ENCODE measurements at regions not wholly inside any gene's neighbourhood (a gene's known extent, or its start where the extent isn't known, plus 50 kb on each side); places are given as distances from the start of the nearest gene placed in this dataset.

- no peak for DNase-seq
- intact Hi-C loops (cut with DNase I) = no loop called here
Measured at GRCh38 chr13:78830508-78830907, 171.6 kb upstream of the OBI1 start.

- intact Hi-C loops (cut with DNase I) = no loop called here
Measured at GRCh38 chr13:78829821-78830220, 170.9 kb upstream of the OBI1 start.

GRCh38 chr13:78827471-78827870 is 168.5 kb upstream of the OBI1 start:
- intact Hi-C loops (cut with DNase I) = no loop called here
- peak in 1 of 42 donors; percentile 5 for DNase-seq

More at GRCh38 chr13:78829821-78830220, 170.9 kb upstream of the OBI1 start:
- no peak for DNase-seq

- intact Hi-C loops (cut with DNase I) = no loop called here
- DNase-seq = no peak
Measured at GRCh38 chr13:78826936-78827335, 168.0 kb upstream of the OBI1 start.

- intact Hi-C loops (cut with DNase I) = no loop called here
- DNase-seq = no peak
Measured at GRCh38 chr13:78826312-78826711, 167.4 kb upstream of the OBI1 start.

- intact Hi-C loops (cut with DNase I) = no loop called here
- no peak for DNase-seq
Measured at GRCh38 chr13:78820541-78820940, 161.6 kb upstream of the OBI1 start.

GRCh38 chr13:78816592-78816991 is 157.6 kb upstream of the OBI1 start:
- no peak for DNase-seq
- intact Hi-C loops (cut with DNase I) = no loop called here

GRCh38 chr13:78816154-78816553 is 157.2 kb upstream of the OBI1 start:
- intact Hi-C loops (cut with DNase I) = no loop called here
- DNase-seq = no peak

- intact Hi-C loops (cut with DNase I) = no loop called here
- no peak for DNase-seq
Measured at GRCh38 chr13:78806457-78806856, 147.5 kb upstream of the OBI1 start.

- no peak for DNase-seq
- intact Hi-C loops (cut with DNase I) = no loop called here
Measured at GRCh38 chr13:78802912-78803311, 144.0 kb upstream of the OBI1 start.

- DNase-seq = peak in 8 of 42 donors; percentile 3 to 25 (median 10)
- intact Hi-C loops (cut with DNase I) = no loop called here
Measured at GRCh38 chr13:78787190-78787589, 128.2 kb upstream of the OBI1 start.

- intact Hi-C loops (cut with DNase I) = no loop called here
- DNase-seq = no peak
Measured at GRCh38 chr13:78786459-78786858, 127.5 kb upstream of the OBI1 start.

- no peak for DNase-seq
- intact Hi-C loops (cut with DNase I) = no loop called here
Measured at GRCh38 chr13:78785764-78786163, 126.8 kb upstream of the OBI1 start.

GRCh38 chr13:78784014-78784750 is 125.2 kb upstream of the OBI1 start:
- no peak for DNase-seq
- intact Hi-C loops (cut with DNase I) = no loop called here

- intact Hi-C loops (cut with DNase I) = no loop called here
Measured at GRCh38 chr13:78780708-78781107, 121.8 kb upstream of the OBI1 start.

GRCh38 chr13:78779608-78780007 is 120.7 kb upstream of the OBI1 start:
- DNase-seq = no peak
- intact Hi-C loops (cut with DNase I) = no loop called here

More at GRCh38 chr13:78780708-78781107, 121.8 kb upstream of the OBI1 start:
- no peak for DNase-seq

- intact Hi-C loops (cut with DNase I) = no loop called here
Measured at GRCh38 chr13:78777976-78778375, 119.0 kb upstream of the OBI1 start.

GRCh38 chr13:78777396-78777795 is 118.4 kb upstream of the OBI1 start:
- intact Hi-C loops (cut with DNase I) = no loop called here

More at GRCh38 chr13:78777976-78778375, 119.0 kb upstream of the OBI1 start:
- DNase-seq = no peak

GRCh38 chr13:78772933-78773332 is 114.0 kb upstream of the OBI1 start:
- DNase-seq = no peak
- intact Hi-C loops (cut with DNase I) = no loop called here

More at GRCh38 chr13:78777396-78777795, 118.4 kb upstream of the OBI1 start:
- no peak for DNase-seq

GRCh38 chr13:78770601-78771000 is 111.6 kb upstream of the OBI1 start:
- intact Hi-C loops (cut with DNase I) = no loop called here

GRCh38 chr13:78768950-78769349 is 110.0 kb upstream of the OBI1 start:
- DNase-seq = no peak
- intact Hi-C loops (cut with DNase I) = no loop called here

More at GRCh38 chr13:78770601-78771000, 111.6 kb upstream of the OBI1 start:
- no peak for DNase-seq
